CD4-positive, alpha-beta T cell treated with Interleukin-10 for 1 hour (primary cell): ENCODE measurements at regions not wholly inside any gene's neighbourhood (a gene's known extent, or its start where the extent isn't known, plus 50 kb on each side); places are given as distances from the start of the nearest gene placed in this dataset.

ENCODE experiments used
- DNase-seq: peaks from one replicate; pipeline ENCODE4 v3.0.0-alpha.2; 2020

- DNase-seq: no peak
Measured at GRCh38 chr5:4204276-4205141, 608.9 kb downstream of the IRX1 start.

GRCh38 chr5:4205398-4205797 is 609.8 kb downstream of the IRX1 start:
- DNase-seq: no peak

- no peak for DNase-seq
Measured at GRCh38 chr5:4206127-4206526, 610.5 kb downstream of the IRX1 start.

- no peak for DNase-seq
Measured at GRCh38 chr5:4207486-4207885, 611.9 kb downstream of the IRX1 start.

- DNase-seq: no peak
Measured at GRCh38 chr5:4208537-4208936, 612.9 kb downstream of the IRX1 start.

GRCh38 chr5:4208996-4209395 is 613.4 kb downstream of the IRX1 start:
- DNase-seq: no peak

GRCh38 chr5:4212071-4212739 is 616.6 kb downstream of the IRX1 start:
- DNase-seq: no peak

- no peak for DNase-seq
Measured at GRCh38 chr5:4212981-4213819, 617.6 kb downstream of the IRX1 start.

- DNase-seq: no peak
Measured at GRCh38 chr5:4215143-4215542, 619.5 kb downstream of the IRX1 start.

- DNase-seq: no peak
Measured at GRCh38 chr5:4216142-4216541, 620.5 kb downstream of the IRX1 start.

- DNase-seq: no peak
Measured at GRCh38 chr5:4220016-4220415, 624.4 kb downstream of the IRX1 start.

- no peak for DNase-seq
Measured at GRCh38 chr5:4221048-4221447, 625.4 kb downstream of the IRX1 start.

- DNase-seq: no peak
Measured at GRCh38 chr5:4222147-4222546, 626.5 kb downstream of the IRX1 start.

GRCh38 chr5:4222821-4223220 is 627.2 kb downstream of the IRX1 start:
- no peak for DNase-seq

- no peak for DNase-seq
Measured at GRCh38 chr5:4225741-4226140, 630.1 kb downstream of the IRX1 start.

GRCh38 chr5:4226565-4226964 is 630.9 kb downstream of the IRX1 start:
- DNase-seq: no peak

- DNase-seq: no peak
Measured at GRCh38 chr5:4228708-4229107, 633.1 kb downstream of the IRX1 start.

- no peak for DNase-seq
Measured at GRCh38 chr5:4229414-4230292, 634.0 kb downstream of the IRX1 start.

GRCh38 chr5:4230471-4230785 is 634.8 kb downstream of the IRX1 start:
- DNase-seq: no peak

GRCh38 chr5:4230786-4231641 is 635.4 kb downstream of the IRX1 start:
- no peak for DNase-seq

GRCh38 chr5:4232084-4232483 is 636.5 kb downstream of the IRX1 start:
- DNase-seq: no peak

GRCh38 chr5:4233671-4234070 is 638.0 kb downstream of the IRX1 start:
- no peak for DNase-seq
